B cell (primary cell): ENCODE measurements at regions not wholly inside any gene's neighbourhood (a gene's known extent, or its start where the extent isn't known, plus 50 kb on each side); places are given as distances from the start of the nearest gene placed in this dataset.

ENCODE experiments used
- ATAC-seq: fragments of 200-7000 bp; cut with Tn5 transposase; one replicate; pipeline ENCODE4 v1.10.0; 2021; ENCODE audit warnings: low read depth, mild to moderate bottlenecking, moderate number of reproducible peaks, moderate library complexity
- CTCF ChIA-PET: fragments of 350-600 bp; sonication (Branson Sonifier 250); formaldehyde crosslinking; loops from one replicate; lab custom pipeline; 2021; ENCODE audit warnings: antibody characterized with exemption, inconsistent platforms; lab: Charles Lee
- POLR2A ChIA-PET: fragments of 350-600 bp; sonication (Branson Sonifier 250); formaldehyde crosslinking; loops from one replicate; lab custom pipeline; 2021; ENCODE audit warnings: antibody characterized with exemption; lab: Charles Lee
- DNase-seq: peaks from one replicate; pipeline ENCODE4 v3.0.0; 2013
- H2AFZ ChIP-seq: 2 replicates; pipeline ENCODE4 v1.6.1; 2012; ENCODE audit warnings: mild to moderate bottlenecking, low read depth, low read length; ENCODE audit not compliant: insufficient read depth, poor library complexity, severe bottlenecking
- H3K27ac ChIP-seq, 2 donors: 1 replicate in 1 of 2; 2 replicates in 1 of 2; pipeline ENCODE4 v1.5.1; 2012 to 2013; ENCODE audit warnings: low read length in 2 of 2, mild to moderate bottlenecking in 2 of 2, moderate library complexity in 1 of 2
- H3K27me3 ChIP-seq, 4 experiments: fragments of 200-600 bp in 1 of 4; sonication (generic) in 1 of 4; replicated peaks in 1 of 4; 1 replicate in 2 of 4; 2 replicates in 2 of 4; pipeline versions ENCODE4 v1.6.1 to v1.7.0; 2013 to 2016; ENCODE audit warnings: low read length in 3 of 4, mild to moderate bottlenecking in 2 of 4, mixed read lengths in 1 of 4, moderate library complexity in 1 of 4; ENCODE audit not compliant: insufficient read depth in 4 of 4, control insufficient read depth in 3 of 4; ENCODE audit errors: control extremely low read depth in 1 of 4
- H3K36me3 ChIP-seq, 2 experiments: replicated peaks in 1 of 2; 1 replicate in 1 of 2; 2 replicates in 1 of 2; pipeline versions ENCODE4 v1.6.1 to v1.7.1; 2013; ENCODE audit warnings: low read length in 1 of 2; ENCODE audit not compliant: insufficient read depth in 2 of 2, control insufficient read depth in 1 of 2; ENCODE audit errors: control extremely low read depth in 1 of 2, extremely low read depth in 1 of 2
- H3K4me1 ChIP-seq, 2 donors: fragments of 200-600 bp in 1 of 2; sonication (generic) in 1 of 2; 1 replicate in 1 of 2; 2 replicates in 1 of 2; pipeline versions ENCODE4 v1.5.1 to v1.6.1; 2013 to 2017; ENCODE audit warnings: low read length in 2 of 2; ENCODE audit not compliant: control insufficient read depth in 2 of 2, insufficient read depth in 2 of 2
- H3K4me2 ChIP-seq: replicated peaks from 2 replicates; pipeline ENCODE3; 2012; ENCODE audit warnings: mild to moderate bottlenecking, low read depth, low read length; ENCODE audit not compliant: poor library complexity, severe bottlenecking
- H3K4me3 ChIP-seq, 5 experiments: fragments of 200-600 bp in 1 of 5; sonication (generic) in 1 of 5; 1 replicate in 3 of 5; 2 replicates in 2 of 5; pipeline versions ENCODE4 v1.5.1 to v1.7.0; 2011 to 2016; ENCODE audit warnings: low read length in 4 of 5, mild to moderate bottlenecking in 4 of 5, low read depth in 2 of 5, control low read depth in 1 of 5, moderate library complexity in 1 of 5; ENCODE audit not compliant: insufficient read depth in 1 of 5; ENCODE audit errors: control extremely low read depth in 1 of 5, extremely low read depth in 1 of 5
- H3K79me2 ChIP-seq: fragments of 200-600 bp; sonication (generic); one replicate; pipeline ENCODE4 v1.6.0; 2016; ENCODE audit warnings: low read length; ENCODE audit not compliant: control insufficient read depth, insufficient read depth
- H3K9ac ChIP-seq: fragments of 200-600 bp; sonication (generic); 2 replicates; pipeline ENCODE4 v1.6.1; 2017; ENCODE audit warnings: mild to moderate bottlenecking, low read length, moderate library complexity
- H3K9me3 ChIP-seq, 3 donors: one replicate each; pipeline versions ENCODE4 v1.6.1 to v1.7.1; 2013; ENCODE audit warnings: low read length in 2 of 3; ENCODE audit not compliant: control insufficient read depth in 2 of 3, insufficient read depth in 1 of 3; ENCODE audit errors: control extremely low read depth in 1 of 3
- H4K20me1 ChIP-seq: 2 replicates; pipeline ENCODE4 v1.6.0; 2012; ENCODE audit warnings: mild to moderate bottlenecking, low read length; ENCODE audit not compliant: insufficient read depth, control insufficient read depth, poor library complexity, severe bottlenecking
- H3K27ac Mint-ChIP-seq: one replicate; pipeline ENCODE4 v1.8.0; 2021; ENCODE audit warnings: mixed read lengths
- H3K27me3 Mint-ChIP-seq: one replicate; pipeline ENCODE4 v1.8.0; 2021; ENCODE audit warnings: mixed read lengths
- H3K4me1 Mint-ChIP-seq: one replicate; pipeline ENCODE4 v1.8.0; 2021; ENCODE audit warnings: mixed read lengths
- H3K4me3 Mint-ChIP-seq: one replicate; pipeline ENCODE4 v1.8.0; 2021; ENCODE audit warnings: mixed read lengths
- H3K9me3 Mint-ChIP-seq: one replicate; pipeline ENCODE4 v1.8.0; 2022; ENCODE audit warnings: mixed read lengths; ENCODE audit not compliant: insufficient read depth
- EZH2 ChIP-seq: IDR thresholded peaks from 2 replicates; pipeline ENCODE4 v1.6.1; 2012; ENCODE audit warnings: borderline replicate concordance, low read depth, mild to moderate bottlenecking, moderate library complexity, low read length; ENCODE audit not compliant: insufficient read depth, poor library complexity, severe bottlenecking
- WGBS: methylation state at CpG from one replicate; pipeline ENCODE4 v1.1.5; 2013; ENCODE audit warnings: missing lambda C conversion rate; ENCODE audit not compliant: insufficient coverage; 5-methylcytosine and 5-hydroxymethylcytosine counted together
- intact Hi-C: fragments of 100-400 bp; cut with micrococcal nuclease; formaldehyde crosslinking; loops from one replicate; pipeline ENCODE4 v1.10.0; 2022
- TF ChIP-seq, protein P1 (sequence below): fragments of 200-600 bp; IDR thresholded peaks from one replicate; pipeline ENCODE4 v1.8.0; 2022; ENCODE audit warnings: antibody characterized with exemption, mild to moderate bottlenecking

DNA sequence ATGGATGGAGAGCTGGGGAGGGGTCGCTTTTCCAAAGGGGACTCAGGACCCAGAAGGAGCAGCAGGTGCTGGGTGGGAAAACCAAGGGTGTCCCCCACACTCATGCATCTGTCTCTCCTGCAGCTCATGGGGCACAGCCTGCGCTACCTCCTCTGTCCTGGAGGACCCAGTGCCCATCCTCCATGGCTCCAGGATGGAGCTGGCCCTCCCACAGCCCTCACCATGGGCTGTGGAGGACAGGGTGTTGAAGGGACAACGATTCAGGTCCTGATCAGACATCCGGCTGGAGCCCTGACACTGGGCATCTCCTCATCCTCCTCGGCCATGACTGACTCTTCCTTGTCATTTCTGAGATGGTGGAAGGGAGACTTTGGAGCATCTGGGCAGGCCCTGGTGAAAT lies 97.9 kb upstream of the SULF2 start:
- H4K20me1 ChIP-seq, result no peaks in the 10 kb centered on the region
- no peaks in the 10 kb centered on the region for H3K79me2 ChIP-seq
- H2AFZ ChIP-seq, result no peak overlapping the region
- POLR2A ChIA-PET, result no interaction called here
- no peaks in the 10 kb centered on the region for H3K36me3 ChIP-seq
- CTCF ChIA-PET, result no interaction called here
- Mint-ChIP-seq H3K27ac (no peak overlapping the region), H3K4me1 (no peaks in the 10 kb centered on the region), H3K9me3 (no peaks in the 10 kb centered on the region), H3K27me3 (peaks cover 8% of the 10 kb centered on the region), H3K4me3 (no peak overlapping the region)
- TF ChIP-seq, protein P1, sequence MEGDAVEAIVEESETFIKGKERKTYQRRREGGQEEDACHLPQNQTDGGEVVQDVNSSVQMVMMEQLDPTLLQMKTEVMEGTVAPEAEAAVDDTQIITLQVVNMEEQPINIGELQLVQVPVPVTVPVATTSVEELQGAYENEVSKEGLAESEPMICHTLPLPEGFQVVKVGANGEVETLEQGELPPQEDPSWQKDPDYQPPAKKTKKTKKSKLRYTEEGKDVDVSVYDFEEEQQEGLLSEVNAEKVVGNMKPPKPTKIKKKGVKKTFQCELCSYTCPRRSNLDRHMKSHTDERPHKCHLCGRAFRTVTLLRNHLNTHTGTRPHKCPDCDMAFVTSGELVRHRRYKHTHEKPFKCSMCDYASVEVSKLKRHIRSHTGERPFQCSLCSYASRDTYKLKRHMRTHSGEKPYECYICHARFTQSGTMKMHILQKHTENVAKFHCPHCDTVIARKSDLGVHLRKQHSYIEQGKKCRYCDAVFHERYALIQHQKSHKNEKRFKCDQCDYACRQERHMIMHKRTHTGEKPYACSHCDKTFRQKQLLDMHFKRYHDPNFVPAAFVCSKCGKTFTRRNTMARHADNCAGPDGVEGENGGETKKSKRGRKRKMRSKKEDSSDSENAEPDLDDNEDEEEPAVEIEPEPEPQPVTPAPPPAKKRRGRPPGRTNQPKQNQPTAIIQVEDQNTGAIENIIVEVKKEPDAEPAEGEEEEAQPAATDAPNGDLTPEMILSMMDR, result no peak
- TF ChIP-seq EZH2, result no peak
- H3K27ac ChIP-seq, result no peak overlapping the region
- 79% methylated on average over 5 of the region's 5 CpGs for WGBS
- H3K9me3 ChIP-seq, result peaks cover 0 to 5% (median 0%) of the 10 kb centered on the region in 3 donors
- peaks cover 0 to 7% (median 1%) of the 10 kb centered on the region in 4 experiments for H3K27me3 ChIP-seq
- no peak overlapping the region for H3K4me2 ChIP-seq
- no peak overlapping the region for H3K4me3 ChIP-seq
- no peak overlapping the region for H3K9ac ChIP-seq
- ATAC-seq (no peak), DNase-seq (no peak)
- intact Hi-C loops, result no loop called here
- H3K4me1 ChIP-seq, result no peaks in the 10 kb centered on the region

DNA sequence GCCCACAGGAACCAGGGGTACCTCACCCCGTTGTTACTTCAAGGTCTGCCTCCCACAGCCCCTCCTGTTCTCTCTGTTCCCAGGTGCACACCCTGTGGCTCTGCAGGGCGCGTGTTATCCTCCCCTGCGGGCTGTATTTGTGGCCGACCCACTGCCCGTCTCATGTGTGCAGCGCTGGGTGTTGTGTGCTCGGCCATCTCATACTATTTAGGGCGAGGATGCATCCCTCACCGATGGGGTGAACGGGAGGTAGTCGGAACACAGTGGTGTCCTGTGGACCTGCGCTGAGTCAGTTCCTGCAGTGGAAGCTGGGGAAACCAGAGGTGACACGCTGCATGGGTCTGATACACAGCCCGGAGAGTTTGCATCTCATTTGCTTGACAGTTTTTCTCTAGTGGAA lies 94.5 kb upstream of the SULF2 start:
- no peak overlapping the region for H2AFZ ChIP-seq
- H3K27me3 Mint-ChIP-seq, result peaks cover 8% of the 10 kb centered on the region
- intact Hi-C loops, result no loop called here

More for the DNA sequence above, 94.5 kb upstream of the SULF2 start:
- H3K79me2 ChIP-seq, result no peaks in the 10 kb centered on the region
- H4K20me1 ChIP-seq, result no peaks in the 10 kb centered on the region
- no peaks in the 10 kb centered on the region for H3K4me1 ChIP-seq
- Mint-ChIP-seq H3K27ac (no peak overlapping the region), H3K4me1 (no peaks in the 10 kb centered on the region), H3K9me3 (no peaks in the 10 kb centered on the region), H3K4me3 (no peak overlapping the region)
- POLR2A ChIA-PET, result no interaction called here
- 90% methylated on average over 12 of the region's 15 CpGs for WGBS
- no peak overlapping the region for H3K27ac ChIP-seq
- DNase-seq (no peak), ATAC-seq (no peak)
- CTCF ChIA-PET, result no interaction called here
- no peak for TF ChIP-seq EZH2
- TF ChIP-seq, protein P1, result no peak
- H3K27me3 ChIP-seq, result peaks cover 0 to 6% (median 1%) of the 10 kb centered on the region in 4 experiments
- H3K4me3 ChIP-seq, result no peak overlapping the region
- no peak overlapping the region for H3K4me2 ChIP-seq
- no peak overlapping the region for H3K9ac ChIP-seq
- H3K9me3 ChIP-seq, result peaks cover 0 to 8% (median 0%) of the 10 kb centered on the region in 3 donors
- no peaks in the 10 kb centered on the region for H3K36me3 ChIP-seq
